ENCODE measurements at regions not wholly inside any gene's neighbourhood (a gene's known extent, or its start where the extent isn't known, plus 50 kb on each side); places are given as distances from the start of the nearest gene placed in this dataset.

- Histone ChIP-seq H4K91ac (replicated peaks; ENCODE audit: insufficient read length, low read length) (no peak overlapping the region), H3K23ac (ENCODE audit: insufficient read length) (no peak overlapping the region), H3K9me3 (ENCODE audit: insufficient read depth in 2 of 2, low read depth in 1 of 2, low read length in 1 of 2) (peaks cover 0 to 2% of the 10 kb centered on the region in 2 experiments; a peak in 1 of 4 replicates), H2BK120ac (replicated peaks; ENCODE audit: low read depth, low read length) (no peak overlapping the region), H3K56ac (replicated peaks; ENCODE audit: insufficient read length, low read depth, low read length) (no peak overlapping the region), H3K4ac (replicated peaks; ENCODE audit: insufficient read length, low read depth, low read length) (no peak overlapping the region), H2BK12ac (ENCODE audit: low read depth, low read length) (no peak overlapping the region), H3K4me2 (ENCODE audit: insufficient read depth in 1 of 2, low read depth in 2 of 2, low read length in 2 of 2) (no peak overlapping the region), H4K20me1 (replicated peaks in 1 of 2; ENCODE audit: control insufficient read depth in 1 of 2, insufficient read depth in 2 of 2, low read length in 2 of 2) (no peaks in the 10 kb centered on the region), H3K4me1 (replicated peaks in 1 of 4; ENCODE audit: control insufficient read depth in 3 of 4, insufficient read depth in 4 of 4, low read length in 3 of 4) (no peaks in the 10 kb centered on the region; a peak in 1 of 7 replicates), H3K79me1 (ENCODE audit: low read depth, low read length) (no peaks in the 10 kb centered on the region), H4K8ac (ENCODE audit: extremely low read depth, insufficient read depth, low read length) (no peak overlapping the region), H3K27ac (ENCODE audit: low read depth, low read length) (no peak overlapping the region), H3K9ac (replicated peaks in 1 of 4; ENCODE audit: extremely low read depth in 1 of 4, low read depth in 3 of 4, low read length in 3 of 4) (no peak overlapping the region; a peak in 1 of 7 replicates), H3K79me2 (ENCODE audit: control insufficient read depth in 1 of 2, insufficient read depth in 2 of 2, low read length in 2 of 2) (no peaks in the 10 kb centered on the region), H3K18ac (ENCODE audit: extremely low read depth, low read length) (no peak overlapping the region), H2BK20ac (ENCODE audit: low read length) (no peak overlapping the region), H4K5ac (ENCODE audit: insufficient read length, low read depth, low read length) (no peak overlapping the region), H3K4me3 (ENCODE audit: extremely low read depth in 1 of 4, insufficient read depth in 2 of 4, low read depth in 3 of 4, low read length in 4 of 4) (no peak overlapping the region), H3K23me2 (ENCODE audit: low read depth, low read length) (no peaks in the 10 kb centered on the region), H3K27me3 (replicated peaks in 1 of 4; ENCODE audit: control insufficient read depth in 3 of 4, extremely low read depth in 1 of 4, insufficient read depth in 3 of 4, low read length in 3 of 4) (no peaks in the 10 kb centered on the region), H2AFZ (ENCODE audit: low read length) (no peak overlapping the region), H2BK5ac (ENCODE audit: low read depth, low read length) (no peak overlapping the region), H2BK15ac (ENCODE audit: low read length) (no peak overlapping the region), H2AK5ac (ENCODE audit: low read depth, low read length) (no peak overlapping the region), H3K14ac (ENCODE audit: insufficient read length) (no peak overlapping the region), H3K36me3 (ENCODE audit: control insufficient read depth in 2 of 4, insufficient read depth in 4 of 4, low read length in 3 of 4) (no peaks in the 10 kb centered on the region)
- DNase-seq (ENCODE audit: low read depth in 1 of 2, low spot score in 2 of 2) (no peak), FAIRE-seq (no peak)
- POLR2A ChIA-PET (ENCODE audit: partially characterized antibody), result no interaction called here
- WGBS, 2 experiments (ENCODE audit: extremely low coverage in 1 of 2, insufficient coverage in 1 of 2, insufficient read length in 1 of 2, insufficient replicate concordance in 2 of 2, low coverage in 1 of 2, low lambda C conversion rate in 2 of 2, missing lambda C conversion rate in 1 of 2), result 68% methylated on average over 9 of the region's 9 CpGs; no CpG with 5 or more reads in 1 of the 2 experiments
- TF ChIP-seq GABPA (IDR thresholded peaks at IDR 0.05; ENCODE audit: borderline replicate concordance, insufficient read depth, low read length) (no peak), POU5F1 (IDR thresholded peaks at IDR 0.05; ENCODE audit: low read depth, low read length) (no peak), USF2 (IDR thresholded peaks at IDR 0.05; ENCODE audit: low read length) (no peak), CEBPB (IDR thresholded peaks at IDR 0.05; ENCODE audit: low read depth, low read length) (no peak)
- CTCF ChIA-PET (ENCODE audit: partially characterized antibody), result interaction anchor here (0.6 to 4.8 kb wide), 8 partner anchors 10 to 1056 kb away, joined by 3 to 34 read pairs (median 4); no protein-coding TSS in a partner anchor
Measured at GRCh38 chr20:40952136-40952535, 76.5 kb upstream of the TOP1 start.
